ENCODE measurements at regions not wholly inside any gene's neighbourhood (a gene's known extent, or its start where the extent isn't known, plus 50 kb on each side); places are given as distances from the start of the nearest gene placed in this dataset.

DNA sequence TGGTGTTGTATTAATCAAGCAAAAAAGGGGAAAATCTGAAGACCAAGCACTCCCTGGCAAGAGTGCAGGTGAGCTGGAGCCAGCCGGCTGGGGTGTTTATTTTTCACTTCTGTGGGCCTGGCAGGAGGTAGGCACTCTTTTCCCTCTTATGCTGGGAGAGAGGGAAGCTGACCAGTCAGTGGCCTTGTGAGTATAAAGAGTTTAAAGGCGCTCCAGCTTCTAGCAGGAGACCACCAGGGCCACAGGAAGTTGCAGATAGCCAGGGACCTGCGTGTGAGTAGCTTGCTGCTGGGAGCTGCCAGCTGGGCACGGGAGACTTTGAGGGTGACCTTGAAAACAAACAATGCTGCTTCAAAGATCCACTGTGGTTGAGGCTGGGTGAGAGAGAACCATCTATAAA lies 217.4 kb upstream of the PWP1 start (continued):
- TF ChIP-seq, protein P1, sequence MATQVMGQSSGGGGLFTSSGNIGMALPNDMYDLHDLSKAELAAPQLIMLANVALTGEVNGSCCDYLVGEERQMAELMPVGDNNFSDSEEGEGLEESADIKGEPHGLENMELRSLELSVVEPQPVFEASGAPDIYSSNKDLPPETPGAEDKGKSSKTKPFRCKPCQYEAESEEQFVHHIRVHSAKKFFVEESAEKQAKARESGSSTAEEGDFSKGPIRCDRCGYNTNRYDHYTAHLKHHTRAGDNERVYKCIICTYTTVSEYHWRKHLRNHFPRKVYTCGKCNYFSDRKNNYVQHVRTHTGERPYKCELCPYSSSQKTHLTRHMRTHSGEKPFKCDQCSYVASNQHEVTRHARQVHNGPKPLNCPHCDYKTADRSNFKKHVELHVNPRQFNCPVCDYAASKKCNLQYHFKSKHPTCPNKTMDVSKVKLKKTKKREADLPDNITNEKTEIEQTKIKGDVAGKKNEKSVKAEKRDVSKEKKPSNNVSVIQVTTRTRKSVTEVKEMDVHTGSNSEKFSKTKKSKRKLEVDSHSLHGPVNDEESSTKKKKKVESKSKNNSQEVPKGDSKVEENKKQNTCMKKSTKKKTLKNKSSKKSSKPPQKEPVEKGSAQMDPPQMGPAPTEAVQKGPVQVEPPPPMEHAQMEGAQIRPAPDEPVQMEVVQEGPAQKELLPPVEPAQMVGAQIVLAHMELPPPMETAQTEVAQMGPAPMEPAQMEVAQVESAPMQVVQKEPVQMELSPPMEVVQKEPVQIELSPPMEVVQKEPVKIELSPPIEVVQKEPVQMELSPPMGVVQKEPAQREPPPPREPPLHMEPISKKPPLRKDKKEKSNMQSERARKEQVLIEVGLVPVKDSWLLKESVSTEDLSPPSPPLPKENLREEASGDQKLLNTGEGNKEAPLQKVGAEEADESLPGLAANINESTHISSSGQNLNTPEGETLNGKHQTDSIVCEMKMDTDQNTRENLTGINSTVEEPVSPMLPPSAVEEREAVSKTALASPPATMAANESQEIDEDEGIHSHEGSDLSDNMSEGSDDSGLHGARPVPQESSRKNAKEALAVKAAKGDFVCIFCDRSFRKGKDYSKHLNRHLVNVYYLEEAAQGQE (IDR thresholded peaks at IDR 0.05; ENCODE audit: unreplicated experiment): no peak
- no peak for TF ChIP-seq EZH2 (IDR thresholded peaks at IDR 0.05; ENCODE audit: low read depth, unreplicated experiment)
- TF ChIP-seq EZH2phosphoT487 (IDR thresholded peaks at IDR 0.05; ENCODE audit: unreplicated experiment): no peak
- TF ChIP-seq CREB1 (CRISPR knock-in tag; IDR thresholded peaks at IDR 0.05; ENCODE audit: low read depth): no peak
- TF ChIP-seq ZNF114 (CRISPR knock-in tag; IDR thresholded peaks at IDR 0.05): no peak
- TF ChIP-seq POLR2AphosphoS5 (IDR thresholded peaks at IDR 0.05; ENCODE audit: low read depth): no peak
- TF ChIP-seq STAT1 (IDR thresholded peaks at IDR 0.05; ENCODE audit: unreplicated experiment): no peak

- peaks cover 7% of the 10 kb centered on the region; the same call in 1 of the 2 replicates for H3K4me1 ChIP-seq (ENCODE audit: insufficient read depth)
- Mint-ChIP-seq H3K4me1 (peaks cover 32% of the 10 kb centered on the region), H3K36me3 (ENCODE audit: low read depth) (no peaks in the 10 kb centered on the region), H3K27me3 (ENCODE audit: insufficient read depth, low read depth, poor library complexity) (peaks cover 7% of the 10 kb centered on the region), H3K27ac (no peak overlapping the region), H3K4me3 (no peak overlapping the region), H3K9me3 (no peaks in the 10 kb centered on the region)
- no peak for DNase-seq (ENCODE audit: low spot score)
- H4K20me1 ChIP-seq (replicated peaks; ENCODE audit: insufficient read depth): no peaks in the 10 kb centered on the region
- H3K79me2 ChIP-seq (replicated peaks; ENCODE audit: insufficient read depth): no peaks in the 10 kb centered on the region
- ATAC-seq: no peak
- H3K27ac ChIP-seq (ENCODE audit: low read depth): no peak overlapping the region
- no peaks in the 10 kb centered on the region for H3F3A ChIP-seq (replicated peaks; ENCODE audit: low read depth)
- no peaks in the 10 kb centered on the region for H3K36me3 ChIP-seq (ENCODE audit: insufficient read depth)
- no peaks in the 10 kb centered on the region for H3K27me3 ChIP-seq (ENCODE audit: insufficient read depth)
- H2AFZ ChIP-seq: no peak overlapping the region
- no peak overlapping the region for H3K4me3 ChIP-seq
- H3K9me2 ChIP-seq (ENCODE audit: insufficient read depth): no peaks in the 10 kb centered on the region
- no peak overlapping the region for H3K4me2 ChIP-seq
- TF ChIP-seq STAT1 (IDR thresholded peaks at IDR 0.05; ENCODE audit: unreplicated experiment): no peak
- no peak for TF ChIP-seq ZNF462 (CRISPR knock-in tag; IDR thresholded peaks at IDR 0.05)
- TF ChIP-seq, protein P2, sequence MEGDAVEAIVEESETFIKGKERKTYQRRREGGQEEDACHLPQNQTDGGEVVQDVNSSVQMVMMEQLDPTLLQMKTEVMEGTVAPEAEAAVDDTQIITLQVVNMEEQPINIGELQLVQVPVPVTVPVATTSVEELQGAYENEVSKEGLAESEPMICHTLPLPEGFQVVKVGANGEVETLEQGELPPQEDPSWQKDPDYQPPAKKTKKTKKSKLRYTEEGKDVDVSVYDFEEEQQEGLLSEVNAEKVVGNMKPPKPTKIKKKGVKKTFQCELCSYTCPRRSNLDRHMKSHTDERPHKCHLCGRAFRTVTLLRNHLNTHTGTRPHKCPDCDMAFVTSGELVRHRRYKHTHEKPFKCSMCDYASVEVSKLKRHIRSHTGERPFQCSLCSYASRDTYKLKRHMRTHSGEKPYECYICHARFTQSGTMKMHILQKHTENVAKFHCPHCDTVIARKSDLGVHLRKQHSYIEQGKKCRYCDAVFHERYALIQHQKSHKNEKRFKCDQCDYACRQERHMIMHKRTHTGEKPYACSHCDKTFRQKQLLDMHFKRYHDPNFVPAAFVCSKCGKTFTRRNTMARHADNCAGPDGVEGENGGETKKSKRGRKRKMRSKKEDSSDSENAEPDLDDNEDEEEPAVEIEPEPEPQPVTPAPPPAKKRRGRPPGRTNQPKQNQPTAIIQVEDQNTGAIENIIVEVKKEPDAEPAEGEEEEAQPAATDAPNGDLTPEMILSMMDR (conservative IDR thresholded peaks at IDR 0.05; ENCODE audit: low read depth in 2 of 2): no peak
- TF ChIP-seq, protein P1 (IDR thresholded peaks at IDR 0.05; ENCODE audit: unreplicated experiment): no peak
- TF ChIP-seq ZNF114 (CRISPR knock-in tag; IDR thresholded peaks at IDR 0.05): no peak
- no peak for TF ChIP-seq JUNB (IDR thresholded peaks at IDR 0.05; ENCODE audit: unreplicated experiment)
- TF ChIP-seq EZH2 (IDR thresholded peaks at IDR 0.05; ENCODE audit: low read depth, unreplicated experiment): no peak
Observed at GRCh38 chr12:107469011-107469410, 216.6 kb upstream of the PWP1 start.

Measured in GM23338 (cell line).